NCI-H146 treated with DMSO at 0.1 percent for 48 hours (cell line): ENCODE measurements at regions not wholly inside any gene's neighbourhood (a gene's known extent, or its start where the extent isn't known, plus 50 kb on each side); places are given as distances from the start of the nearest gene placed in this dataset.

Source experiments
- DNase-seq: peaks from one replicate; lab custom pipeline; 2025; ENCODE audit not compliant: unreplicated experiment; lab: John Stamatoyannopoulos, UW

DNA sequence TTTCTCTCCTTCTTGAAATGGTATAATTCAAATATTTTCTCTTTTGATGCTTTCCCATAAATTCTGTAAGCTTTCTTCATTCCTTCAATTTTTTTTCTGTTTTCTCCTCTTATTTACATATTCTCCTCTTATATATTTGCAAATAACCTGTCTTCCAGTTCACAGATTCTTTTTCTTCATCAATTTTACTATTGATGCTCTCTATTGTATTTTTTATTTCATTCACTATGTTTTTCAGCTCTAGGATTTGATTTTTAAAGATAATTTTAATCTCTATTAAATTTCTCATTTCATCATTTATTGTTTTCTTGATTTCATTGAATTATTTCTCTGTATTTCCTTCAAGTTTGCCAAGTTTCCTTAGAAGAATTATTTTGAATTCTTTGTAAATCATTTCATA, 54.0 kb upstream of the PRPS1L1 start:
- DNase-seq, result no peak

DNA sequence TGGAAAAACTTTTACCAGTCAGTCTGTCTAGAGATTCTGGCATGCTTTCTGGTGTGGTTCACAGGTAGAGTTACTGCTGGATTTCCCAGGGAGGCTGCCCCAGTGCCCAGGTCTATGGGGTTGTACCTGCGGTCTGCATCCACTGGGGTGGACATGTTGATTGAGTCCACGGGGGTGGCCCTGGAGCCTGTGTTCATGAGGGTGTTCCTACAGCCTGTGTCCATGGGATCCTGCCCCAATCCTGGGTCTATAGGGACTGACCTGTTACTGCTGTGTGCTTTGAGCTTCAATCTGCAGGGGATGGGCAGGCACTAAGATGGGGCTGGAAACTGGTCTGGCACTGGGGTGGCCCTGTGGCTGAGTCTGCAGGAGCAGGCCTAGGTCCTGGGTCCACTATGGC, 54.5 kb upstream of the PRPS1L1 start:
- no peak for DNase-seq

DNA sequence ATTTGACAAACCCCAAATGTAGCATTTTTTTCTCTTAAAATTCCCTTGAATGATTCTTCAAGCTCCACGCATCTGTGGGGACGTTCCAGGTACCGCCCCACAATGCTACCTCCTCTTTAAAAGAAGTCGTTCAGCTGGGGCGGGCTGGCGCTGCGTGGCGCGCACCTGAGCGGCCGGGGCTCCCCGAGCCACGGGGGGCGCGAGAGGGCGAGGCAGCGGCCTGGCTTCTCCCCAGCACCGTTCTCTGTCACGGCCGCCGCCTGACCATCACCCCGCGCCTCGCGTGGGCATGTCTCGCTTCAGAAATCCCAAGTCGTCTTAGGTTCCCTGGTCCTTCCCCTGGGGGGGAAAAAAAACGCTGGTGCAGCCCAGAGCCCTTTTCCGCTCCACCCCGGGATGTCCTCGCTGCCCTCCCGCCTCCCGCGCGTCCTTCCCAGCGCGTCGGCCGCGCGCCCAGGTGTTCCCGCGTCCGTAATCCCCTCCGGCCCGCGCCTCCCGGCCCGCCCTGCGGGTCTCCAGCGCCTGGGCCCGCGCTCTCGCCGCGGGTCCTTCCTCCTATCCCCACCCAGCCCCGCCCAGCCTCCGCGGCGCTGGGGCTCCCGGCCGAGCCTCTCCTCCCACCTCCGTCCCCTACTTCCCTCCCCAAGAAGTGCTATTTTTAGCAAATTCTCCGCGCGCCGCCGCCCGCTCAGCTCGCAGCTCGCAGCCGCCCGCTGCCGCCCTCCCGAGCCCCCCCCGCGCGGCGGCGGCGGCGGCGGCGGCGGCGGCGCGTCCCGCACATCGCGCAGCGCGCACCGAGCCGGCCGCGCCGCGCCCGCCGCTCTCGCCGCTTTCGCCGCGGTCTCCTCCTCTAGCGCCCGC, 58.7 kb upstream of the PRPS1L1 start:
- peak; percentile 64 for DNase-seq

DNA sequence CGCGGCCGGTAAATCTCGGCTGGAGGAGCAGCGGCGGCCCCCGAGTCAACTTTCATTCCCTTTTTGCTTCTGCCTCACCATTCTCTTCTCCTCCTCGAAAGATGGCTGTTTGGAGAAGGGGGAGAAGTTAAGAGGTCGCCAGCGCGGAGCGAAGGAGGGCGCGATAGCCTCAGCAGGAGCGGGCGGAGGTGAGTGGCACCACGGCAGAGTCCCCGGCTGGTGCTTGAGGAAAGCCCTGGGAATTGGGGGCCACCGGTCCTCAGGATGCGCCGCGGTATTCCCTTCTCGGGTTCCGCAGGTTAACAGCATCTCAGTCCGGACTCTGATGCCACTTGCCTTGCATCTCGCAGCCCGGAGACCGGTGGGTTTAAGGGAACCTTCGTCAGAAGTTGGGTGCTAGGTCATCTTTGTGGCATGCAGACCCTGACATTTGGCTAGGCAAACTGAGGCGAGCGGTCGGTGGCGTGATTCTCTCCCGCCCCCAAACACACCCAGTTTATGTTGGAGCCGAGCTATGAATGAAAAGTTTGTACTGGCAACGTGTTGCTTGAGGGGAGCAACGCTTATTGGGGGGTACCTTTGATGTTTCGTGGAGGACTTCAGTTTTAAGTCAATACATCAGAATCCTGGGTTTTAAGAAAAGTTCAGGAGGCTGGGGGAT, 59.5 kb upstream of the PRPS1L1 start:
- peak; percentile 31 for DNase-seq

DNA sequence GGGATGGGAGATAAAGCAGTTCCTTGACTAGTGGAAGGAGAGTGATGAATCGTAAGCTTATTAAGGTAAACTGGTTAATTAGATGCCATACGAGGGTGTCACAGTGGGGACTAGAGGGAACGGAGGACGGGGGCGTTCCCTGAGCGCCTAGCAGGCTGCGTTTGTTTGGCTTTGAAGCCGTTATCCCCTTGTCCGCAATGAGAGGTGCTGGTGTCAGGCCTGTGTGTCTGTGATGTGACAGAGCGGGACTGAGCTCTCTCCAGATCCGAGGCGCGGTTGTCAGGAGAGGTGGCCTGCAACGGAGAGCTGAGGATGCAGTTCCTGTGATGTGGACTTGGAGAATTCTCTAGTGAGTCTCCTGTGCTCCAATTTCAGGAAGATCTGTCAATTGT, 60.0 kb upstream of the PRPS1L1 start:
- peak; percentile 44 for DNase-seq

DNA sequence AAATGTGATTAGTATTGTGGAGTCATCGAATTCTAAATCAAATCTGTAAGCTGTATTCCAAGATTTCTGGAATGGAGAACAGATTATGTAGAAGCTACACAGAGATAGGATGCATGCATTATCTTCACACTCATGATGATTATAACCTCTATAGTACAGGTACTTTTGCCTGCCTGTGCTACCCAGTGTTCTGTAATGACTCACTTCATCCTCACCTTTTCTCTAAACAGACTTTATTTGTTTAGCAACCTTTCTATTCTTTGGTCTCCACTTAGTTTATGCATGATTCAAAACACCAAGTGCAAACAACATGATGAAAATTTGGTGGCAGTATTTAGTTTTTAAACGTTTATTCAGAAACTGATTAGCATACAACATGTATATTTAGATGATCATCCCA, 68.4 kb upstream of the PRPS1L1 start:
- DNase-seq, result peak; percentile 14

DNA sequence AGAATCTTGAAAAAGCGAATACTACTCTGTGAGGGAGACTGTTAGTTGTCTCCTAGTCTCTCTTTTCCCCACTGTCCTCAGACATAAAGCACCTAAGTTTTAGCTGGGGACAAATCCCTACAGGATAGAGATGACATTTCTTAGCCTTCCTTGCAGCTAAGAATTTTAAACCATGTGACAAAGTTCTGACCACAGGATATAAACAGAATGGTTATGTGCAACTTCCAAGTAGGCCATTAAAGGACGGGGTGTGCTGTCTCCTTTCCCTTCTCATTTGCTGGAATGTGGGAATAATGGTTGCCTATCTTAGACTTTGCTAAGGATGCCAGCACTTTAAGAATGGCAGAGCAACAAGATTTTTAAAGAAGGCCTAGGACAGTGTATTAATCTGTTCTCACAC, 74.9 kb upstream of the PRPS1L1 start:
- DNase-seq, result no peak

DNA sequence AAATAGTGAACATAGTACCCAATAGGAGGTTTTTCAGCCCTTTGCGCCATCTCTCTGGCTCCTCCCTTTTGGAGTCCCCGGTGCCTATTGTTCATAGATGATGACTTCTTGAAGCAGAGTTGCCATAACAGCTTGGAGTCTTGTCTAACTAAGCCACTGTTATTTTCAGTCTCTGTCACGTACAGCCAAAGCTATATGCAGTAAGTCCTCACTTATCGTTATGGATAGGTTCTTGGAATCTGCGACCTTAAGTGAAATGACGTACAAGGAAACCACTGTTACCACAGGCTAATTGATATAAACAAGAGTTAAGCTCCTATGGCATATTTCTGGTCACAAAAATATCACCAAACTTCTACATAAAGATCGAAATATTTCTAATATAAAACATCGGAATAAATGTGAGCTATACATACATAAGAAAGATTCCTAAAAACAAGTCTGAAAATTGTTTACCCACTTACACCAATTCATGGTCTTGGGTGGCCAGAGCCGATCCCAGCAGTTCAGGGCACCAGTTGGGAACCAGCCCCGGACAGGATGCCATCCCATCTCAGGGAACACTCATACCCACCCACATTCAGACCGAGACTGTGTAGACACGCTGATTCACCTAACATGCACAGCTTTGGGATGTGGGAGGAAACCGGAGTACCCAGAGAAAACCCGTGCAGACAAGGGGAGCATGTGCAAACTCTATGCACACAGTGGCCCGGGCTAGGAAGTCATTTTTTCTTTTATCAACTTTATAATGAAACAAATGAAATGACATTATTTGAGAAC, 76.0 kb upstream of the PRPS1L1 start:
- DNase-seq, result no peak

DNA sequence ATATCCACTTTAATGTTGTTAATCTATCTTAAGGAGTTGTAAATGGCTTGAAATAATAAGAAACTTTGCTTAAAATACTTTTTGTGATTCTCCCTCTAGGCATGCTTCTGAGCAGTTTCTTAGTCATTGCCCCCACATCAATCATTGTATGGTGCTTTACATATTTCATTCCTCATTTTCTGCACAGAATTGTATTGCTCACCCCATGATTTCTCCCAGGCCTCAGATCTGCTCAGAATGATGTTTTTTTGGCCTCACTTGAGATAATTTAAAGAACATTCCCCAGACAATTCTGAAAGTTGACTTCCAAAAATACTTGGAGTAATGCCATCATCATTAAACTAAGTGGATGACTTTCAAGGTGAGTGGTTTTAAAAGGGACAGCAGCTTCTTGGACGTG, 82.1 kb upstream of the PRPS1L1 start:
- DNase-seq, result no peak

DNA sequence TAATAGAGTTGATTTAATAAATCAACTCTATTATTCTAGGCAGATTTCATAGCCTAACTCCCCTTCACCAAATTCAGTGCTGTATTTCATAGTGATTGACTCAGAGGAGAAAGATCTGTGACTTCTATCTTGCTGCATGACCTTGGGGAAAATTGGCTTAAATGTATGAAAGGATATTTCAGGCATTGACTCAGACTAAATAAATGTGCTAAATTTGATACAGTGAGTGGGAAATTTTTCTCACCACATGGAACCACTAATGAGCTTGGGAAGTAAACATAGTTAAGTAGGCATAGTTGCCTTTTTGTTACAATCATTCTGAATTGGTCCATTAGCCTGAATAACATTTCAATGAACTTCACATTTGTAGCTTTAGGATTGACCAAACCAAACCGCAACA, 89.0 kb upstream of the PRPS1L1 start:
- peak; percentile 73 for DNase-seq

DNA sequence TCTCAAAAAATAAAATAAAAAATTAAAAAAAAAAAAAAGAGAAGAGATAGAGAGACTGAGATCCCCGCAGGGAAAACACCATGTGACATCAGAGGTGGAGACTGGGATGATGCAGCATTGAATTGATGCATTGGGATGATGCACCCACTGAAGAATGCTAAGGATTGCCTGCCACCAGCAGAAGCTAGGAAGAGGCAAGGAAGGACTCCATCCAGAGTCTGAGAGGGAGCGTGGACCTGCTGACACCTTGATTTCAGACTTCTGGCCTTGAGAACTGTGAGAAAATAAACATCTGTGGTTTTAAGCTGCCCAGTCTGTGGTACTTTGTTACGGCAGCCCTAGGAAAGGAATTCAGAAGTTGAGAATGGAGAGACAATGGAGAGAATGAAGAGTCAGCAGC, 89.8 kb upstream of the PRPS1L1 start:
- DNase-seq, result no peak

DNA sequence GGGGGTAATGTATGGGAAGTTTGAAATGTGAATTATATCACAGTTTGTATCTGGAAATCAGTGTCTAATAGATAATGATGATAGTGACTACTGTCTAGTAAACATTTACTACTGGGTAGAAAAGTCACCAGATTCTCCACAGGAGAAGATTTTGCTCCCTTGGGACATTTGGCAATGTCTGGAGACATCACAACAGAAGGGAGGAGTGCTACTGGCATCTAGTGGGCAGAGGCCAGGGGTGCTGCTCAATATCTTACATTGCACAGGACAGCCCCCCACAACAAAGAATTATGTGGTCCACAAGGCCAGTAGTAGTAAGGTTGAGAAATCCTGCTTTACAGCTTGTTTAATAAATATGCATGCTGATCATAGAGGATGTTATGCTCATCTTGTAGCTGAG, 92.3 kb upstream of the PRPS1L1 start:
- no peak for DNase-seq

DNA sequence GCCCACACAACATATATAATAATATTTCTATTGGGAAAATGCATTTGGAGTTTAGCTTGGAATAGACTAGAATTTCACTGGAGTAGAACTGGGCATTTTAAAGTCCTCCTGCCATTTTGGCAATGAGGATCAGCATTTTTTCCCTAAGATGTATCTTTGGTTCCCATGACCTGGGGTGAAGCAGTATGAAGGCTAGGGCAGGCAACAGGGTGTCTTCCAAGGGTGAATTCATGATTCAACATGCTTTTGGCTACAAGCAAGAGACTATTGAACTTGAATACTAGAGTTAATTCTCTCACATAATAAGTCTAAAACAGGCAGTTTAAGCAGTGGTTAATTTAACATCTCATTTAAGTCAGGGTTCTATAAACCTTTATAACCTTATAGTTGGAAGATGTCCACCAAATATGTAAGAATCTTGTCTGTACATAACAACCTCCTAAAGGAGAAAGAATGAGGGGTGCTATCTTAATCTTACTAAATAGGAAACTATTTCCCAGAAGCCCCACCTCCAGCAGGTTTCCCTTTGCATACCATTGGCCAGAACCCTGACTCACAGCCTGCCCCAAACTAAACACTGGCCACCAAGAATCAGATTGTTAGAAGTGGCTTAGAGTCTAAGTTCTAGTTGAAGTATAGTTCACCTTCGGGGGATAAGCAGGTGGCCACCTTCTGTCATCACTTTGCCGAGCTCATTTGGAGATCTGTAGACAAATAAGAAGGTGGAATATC, 96.0 kb upstream of the PRPS1L1 start:
- no peak for DNase-seq

DNA sequence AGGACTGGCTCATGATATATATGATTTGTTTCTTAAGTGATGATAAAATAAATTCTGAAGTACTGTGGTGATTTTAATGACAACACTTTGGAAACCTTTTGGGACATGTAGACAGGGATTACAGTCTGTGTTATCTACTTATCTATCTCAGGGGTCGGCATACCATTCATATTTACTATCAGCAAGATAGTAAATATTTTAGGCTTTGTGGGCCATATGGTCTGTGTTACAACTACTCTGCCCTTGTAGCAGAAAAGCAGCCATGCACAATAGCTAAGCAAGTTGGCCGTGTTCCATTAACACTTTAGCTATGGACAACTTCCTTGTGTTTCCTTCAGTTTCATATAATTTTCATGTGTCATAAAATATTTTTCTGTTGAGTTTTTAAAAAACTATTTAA, 97.8 kb upstream of the PRPS1L1 start:
- no peak for DNase-seq

DNA sequence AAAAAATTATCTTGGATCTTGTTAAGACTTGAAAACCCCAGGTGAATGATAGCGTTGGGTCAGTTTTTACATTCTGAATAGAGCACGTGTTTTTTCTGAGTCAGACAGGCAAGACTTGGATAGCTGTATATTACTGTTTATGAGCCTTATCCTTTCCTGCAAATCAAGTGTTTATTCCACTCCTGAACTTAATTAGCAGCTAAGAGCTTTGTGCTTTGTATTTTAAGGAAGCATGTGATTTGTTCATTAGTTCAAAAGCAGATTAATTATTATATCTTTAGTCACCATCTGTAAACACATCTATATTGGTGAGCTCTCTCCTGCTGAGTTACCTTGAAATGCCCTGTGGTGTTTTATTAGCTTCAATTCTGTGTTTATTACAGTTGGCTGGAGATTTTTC, 98.6 kb upstream of the PRPS1L1 start:
- DNase-seq, result peak; percentile 56

DNA sequence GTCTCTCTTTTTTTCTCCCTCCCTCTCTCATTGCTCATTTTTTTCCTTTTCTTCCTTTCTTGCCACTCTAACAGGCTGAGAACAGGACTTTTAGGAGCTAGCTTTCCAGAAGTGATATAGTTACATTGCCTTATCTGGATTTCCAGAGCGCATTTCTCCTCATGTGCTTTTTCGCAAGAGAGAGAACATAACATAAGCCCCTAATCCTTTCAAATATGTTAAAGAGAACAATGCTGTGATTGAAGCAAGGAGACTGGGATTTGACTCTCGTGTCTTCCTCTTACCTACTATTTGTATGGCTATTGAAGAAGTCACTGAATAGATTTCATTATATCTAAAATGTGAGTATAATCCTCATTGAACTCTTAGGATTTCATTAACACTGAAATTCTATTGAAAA, 101.2 kb upstream of the PRPS1L1 start:
- no peak for DNase-seq

DNA sequence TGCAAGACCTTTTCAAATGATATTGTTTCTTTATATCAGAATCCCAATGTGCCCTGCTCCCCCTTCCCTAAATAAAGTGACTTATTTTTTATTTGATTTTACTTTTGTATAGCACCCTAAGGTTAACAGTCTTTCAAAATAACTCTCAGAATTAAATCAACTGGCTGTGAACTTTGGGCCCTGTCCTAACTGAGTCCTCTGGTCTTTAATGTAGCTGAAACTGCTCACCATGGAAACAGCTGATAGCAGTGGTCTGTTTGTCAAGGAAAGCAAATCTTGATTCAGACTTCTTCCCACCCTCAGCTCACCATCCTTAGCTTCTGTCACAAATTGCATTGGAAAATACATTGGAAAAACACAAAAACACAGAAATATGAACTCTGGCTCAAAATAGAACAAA, 105.2 kb upstream of the PRPS1L1 start:
- DNase-seq, result no peak

DNA sequence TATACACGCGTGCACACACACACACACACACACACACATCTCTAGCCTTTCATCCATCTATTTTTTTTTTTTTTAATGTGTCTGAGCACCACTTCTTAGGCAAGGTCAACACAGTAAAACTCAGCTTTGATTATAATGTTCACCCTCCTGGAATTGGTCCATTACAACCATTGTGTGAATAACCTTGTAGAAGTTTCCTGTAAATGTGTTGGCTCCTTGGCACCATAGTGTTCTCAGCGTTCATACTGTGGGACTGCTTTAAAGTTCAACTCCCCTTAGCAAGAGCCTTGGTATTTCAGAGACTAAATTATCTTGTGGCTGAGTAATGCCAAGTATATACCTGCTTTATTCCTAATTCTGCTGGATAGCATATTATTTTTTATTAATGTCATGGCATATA, 106.3 kb upstream of the PRPS1L1 start:
- DNase-seq, result no peak

DNA sequence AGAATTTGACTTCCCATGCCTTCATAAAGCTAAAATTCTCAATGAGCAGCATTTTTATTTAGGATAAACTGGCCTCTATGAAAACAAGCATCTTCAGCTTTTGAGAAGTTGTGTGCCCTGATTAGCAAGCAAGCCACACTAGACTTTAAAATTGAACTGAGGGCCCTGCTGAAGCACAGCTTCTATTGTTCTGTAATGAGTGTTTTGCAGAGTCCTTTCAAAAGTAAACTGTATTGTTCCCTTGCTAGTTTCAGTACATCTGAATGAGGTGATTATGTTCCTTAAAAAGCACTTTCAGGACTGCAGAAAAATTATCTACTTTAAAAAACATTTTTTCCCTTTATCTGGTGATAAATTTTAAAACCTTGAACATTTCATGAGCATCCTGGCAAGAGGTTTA, 113.3 kb upstream of the PRPS1L1 start:
- DNase-seq, result no peak

DNA sequence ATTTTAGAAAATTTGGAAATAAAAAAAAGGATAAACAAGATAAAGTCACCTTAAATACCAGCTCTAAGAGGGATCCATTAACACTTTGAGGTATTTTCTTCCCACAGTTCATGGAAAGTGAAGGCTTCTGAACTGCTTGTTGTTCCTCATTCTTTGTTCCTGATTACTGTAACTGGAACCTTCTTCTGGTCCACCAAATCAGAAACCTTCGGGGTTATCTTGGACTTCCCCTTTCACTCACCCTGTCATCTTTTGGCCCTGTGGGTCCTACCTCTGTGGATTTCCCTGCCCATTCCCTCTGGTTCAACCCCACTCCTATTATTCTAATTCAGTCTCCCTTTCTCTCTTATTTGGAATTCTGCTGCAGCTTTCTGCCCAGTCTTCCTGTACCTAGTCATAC, 116.5 kb upstream of the PRPS1L1 start:
- DNase-seq, result no peak

DNA sequence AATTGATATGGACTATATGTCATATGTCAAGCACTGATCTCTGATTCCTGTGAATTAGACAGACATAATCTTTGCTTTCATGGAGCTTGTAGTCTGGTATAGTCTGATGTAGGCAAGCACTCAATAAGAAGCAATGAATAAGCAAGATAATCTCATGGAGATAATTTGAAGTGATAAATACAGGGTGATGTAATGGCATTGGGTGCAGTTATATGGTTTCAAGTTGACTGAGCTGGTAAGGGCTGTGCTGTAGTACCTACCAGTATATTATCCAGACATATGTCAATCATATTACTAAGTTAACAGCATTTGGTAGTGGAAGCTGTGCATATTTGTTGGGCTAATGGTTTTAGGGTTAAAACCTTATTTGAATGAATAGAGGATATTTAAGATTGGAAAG, 117.5 kb upstream of the PRPS1L1 start:
- DNase-seq, result no peak
